GM21447 (cell line): ENCODE measurements at regions not wholly inside any gene's neighbourhood (a gene's known extent, or its start where the extent isn't known, plus 50 kb on each side); places are given as distances from the start of the nearest gene placed in this dataset.

Experiments
- ATAC-seq: cut with Tn5 transposase; IDR thresholded peaks from one replicate; pipeline ENCODE4 v1.9.1; 2021; ENCODE audit not compliant: unreplicated experiment

DNA sequence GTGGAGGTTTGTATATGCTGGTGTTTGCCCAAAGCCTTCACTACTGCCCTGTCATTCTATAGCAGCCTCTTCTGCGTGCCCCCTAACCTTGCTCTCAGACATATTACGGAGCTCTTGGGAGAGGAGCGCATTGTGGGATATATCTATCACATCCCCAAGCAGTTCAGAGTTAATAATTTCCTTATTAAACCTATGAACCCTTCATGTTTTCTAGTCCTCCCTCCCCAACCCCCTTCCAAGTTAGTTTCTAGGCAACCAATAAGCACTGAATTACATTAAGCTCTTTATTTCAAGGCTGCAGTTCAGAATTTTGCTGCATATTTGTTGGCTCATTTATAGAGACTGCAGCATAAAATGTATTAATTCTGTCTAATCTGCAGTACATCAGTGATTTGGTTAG is 57.3 kb upstream of the GRM7 start:
- no peak for ATAC-seq

DNA sequence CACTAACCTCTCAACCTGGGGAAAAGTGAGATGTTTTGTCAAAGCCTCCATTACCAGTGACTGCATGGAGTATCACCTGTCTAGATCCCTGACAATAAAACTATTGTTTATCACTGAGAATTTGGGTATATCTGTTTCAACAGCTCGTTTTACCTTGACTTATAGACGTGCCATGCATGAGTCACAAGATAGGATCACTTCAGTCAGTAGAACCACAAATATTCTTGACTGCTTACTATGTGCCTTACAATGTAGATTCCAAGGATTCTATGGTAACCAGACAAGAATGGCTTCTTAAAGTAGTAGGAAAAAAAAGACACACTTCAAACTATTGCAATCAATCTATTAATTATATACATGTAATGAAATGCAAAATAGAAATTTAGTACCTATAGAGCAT is 55.7 kb upstream of the GRM7 start:
- no peak for ATAC-seq

DNA sequence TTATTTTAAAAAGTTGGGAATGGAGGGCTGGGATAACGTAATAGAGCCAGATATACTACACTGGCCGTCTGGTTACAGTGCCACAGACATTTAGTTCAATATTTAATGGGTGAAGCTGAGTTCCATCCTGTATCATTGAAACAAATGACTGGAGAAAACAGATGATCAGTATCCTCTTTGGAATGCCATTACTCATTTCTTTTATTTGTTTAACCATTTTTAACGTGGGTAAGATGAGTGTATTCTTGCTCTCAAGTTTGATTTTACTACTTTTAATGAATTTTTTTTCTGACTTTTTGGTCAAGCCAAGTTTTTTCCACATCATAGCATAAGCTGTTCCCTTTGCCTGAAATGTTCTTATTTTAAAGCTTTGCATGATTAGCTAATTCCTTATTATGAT is 53.9 kb upstream of the GRM7 start:
- ATAC-seq: no peak

DNA sequence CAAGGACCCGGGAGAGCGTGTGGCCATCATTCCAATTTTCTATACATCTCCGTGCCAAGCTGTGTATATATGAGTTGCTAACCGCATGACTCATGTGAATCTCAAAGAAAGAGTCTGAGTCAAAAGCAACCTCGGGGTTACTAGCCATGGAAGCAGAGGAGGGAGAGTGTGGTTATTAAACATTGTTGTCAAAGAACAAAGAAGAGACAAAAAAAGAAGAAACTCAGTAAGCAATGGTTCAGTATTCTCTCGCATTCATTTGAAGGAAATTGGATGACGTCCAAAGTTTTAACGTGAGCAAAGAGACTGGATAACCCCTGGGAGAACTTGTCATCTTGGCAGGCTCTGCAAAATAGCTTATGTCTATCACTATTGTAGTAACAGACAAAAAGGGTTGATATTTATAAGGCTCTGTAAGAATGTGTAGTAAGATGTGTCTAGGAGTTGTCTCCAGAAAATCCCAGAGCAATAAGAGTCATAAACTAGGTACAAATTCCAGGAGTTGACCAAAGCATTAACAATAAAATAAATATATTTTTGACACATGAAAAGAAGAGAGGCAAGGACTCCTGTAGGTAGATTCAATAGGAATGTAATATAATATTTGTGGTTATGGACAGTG is 52.8 kb upstream of the GRM7 start:
- no peak for ATAC-seq

DNA sequence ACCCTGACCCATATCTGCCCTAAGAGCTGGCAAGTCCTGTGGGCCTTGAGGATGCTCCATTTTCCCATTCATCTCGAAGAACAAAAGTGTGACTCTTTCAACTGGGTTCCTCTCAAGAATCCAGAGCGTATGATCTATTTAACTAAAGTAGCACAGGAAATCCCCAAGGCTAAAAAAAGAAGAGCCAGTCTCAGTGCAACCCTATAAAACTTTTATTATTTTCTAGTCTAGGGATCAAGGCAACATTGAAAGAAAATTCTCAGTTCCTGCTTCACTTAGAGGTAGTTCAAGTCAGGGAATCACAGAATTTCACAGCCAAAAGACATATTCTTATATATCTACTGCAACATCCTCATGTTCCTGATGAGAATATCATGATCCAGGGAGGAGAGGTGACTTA is 51.6 kb upstream of the GRM7 start:
- no peak for ATAC-seq
